GM12891 (cell line): ENCODE measurements at regions not wholly inside any gene's neighbourhood (a gene's known extent, or its start where the extent isn't known, plus 50 kb on each side); places are given as distances from the start of the nearest gene placed in this dataset.

Experiments
- DNase-seq: peaks from one replicate; pipeline ENCODE4 v3.0.0; 2011; ENCODE audit warnings: low spot score; ENCODE audit not compliant: insufficient read length
- FAIRE-seq: peaks from 2 replicates; lab custom pipeline; 2011; peaks lifted over from hg19 to GRCh38; lab: Jason Lieb, UNC
- PAX5 ChIP-seq: IDR thresholded peaks from 2 replicates; pipeline ENCODE4 v1.6.1; 2011; ENCODE audit warnings: low read length, moderate library complexity, mild to moderate bottlenecking; ENCODE audit not compliant: insufficient read depth, severe bottlenecking
- POLR2A ChIP-seq: IDR thresholded peaks from 2 replicates; pipeline ENCODE4 v1.6.1; 2011; ENCODE audit warnings: low read depth, low read length, control low read depth
- POLR2AphosphoS5 ChIP-seq: IDR thresholded peaks from 2 replicates; pipeline ENCODE4 v1.6.1; 2011; ENCODE audit warnings: low read depth, low read length, control low read depth
- POU2F2 ChIP-seq: IDR thresholded peaks from 2 replicates; pipeline ENCODE4 v1.6.1; 2011; ENCODE audit warnings: low read depth, mild to moderate bottlenecking, control low read depth, low read length, moderate library complexity
- SPI1 ChIP-seq: IDR thresholded peaks from 2 replicates; pipeline ENCODE4 v1.6.1; 2011; ENCODE audit warnings: low read depth, low read length, control low read depth
- TAF1 ChIP-seq: IDR thresholded peaks from 2 replicates; pipeline ENCODE4 v1.6.1; 2011; ENCODE audit warnings: low read depth, low read length, control low read depth

GRCh38 chr7:32273297-32273696 is 203.1 kb upstream of the PDE1C start:
- DNase-seq = no peak
- FAIRE-seq = no peak
- TF ChIP-seq SPI1 (peak; percentile 67), PAX5 (no peak), POU2F2 (no peak), POLR2AphosphoS5 (no peak)

GRCh38 chr7:32266932-32267475 is 196.8 kb upstream of the PDE1C start:
- DNase-seq (no peak), FAIRE-seq (no peak)

GRCh38 chr7:32264702-32265284 is 194.6 kb upstream of the PDE1C start:
- FAIRE-seq = no peak
- no peak for DNase-seq
- TF ChIP-seq POU2F2 (no peak), TAF1 (no peak)

More at GRCh38 chr7:32266932-32267475, 196.8 kb upstream of the PDE1C start:
- no peak for TF ChIP-seq PAX5
- no peak for TF ChIP-seq POU2F2
- TF ChIP-seq TAF1 = no peak
- no peak for TF ChIP-seq SPI1
- TF ChIP-seq POLR2AphosphoS5 = no peak
- TF ChIP-seq POLR2A = no peak

GRCh38 chr7:32263611-32264010 is 193.4 kb upstream of the PDE1C start:
- DNase-seq (no peak), FAIRE-seq (no peak)
- TF ChIP-seq POLR2AphosphoS5 = no peak

- FAIRE-seq = no peak
- no peak for TF ChIP-seq POLR2A
- no peak for TF ChIP-seq POLR2AphosphoS5
- TF ChIP-seq PAX5 = no peak
- no peak for TF ChIP-seq SPI1
- TF ChIP-seq POU2F2 = no peak
- TF ChIP-seq TAF1 = no peak
- no peak for DNase-seq
These were observed 192.1 kb upstream of the PDE1C start for GRCh38 chr7:32262315-32262714.

GRCh38 chr7:32259931-32260596 is 189.9 kb upstream of the PDE1C start:
- DNase-seq (peak; percentile 25), FAIRE-seq (no peak)
- TF ChIP-seq SPI1 (peak; percentile 35; the same call in 1 of the 2 replicates), POU2F2 (no peak)

- DNase-seq = no peak
- no peak for FAIRE-seq
- TF ChIP-seq POLR2A (no peak), SPI1 (no peak)
These were observed 188.1 kb upstream of the PDE1C start for GRCh38 chr7:32258265-32258664.

- DNase-seq (no peak), FAIRE-seq (no peak)
- no peak for TF ChIP-seq PAX5
- TF ChIP-seq POLR2AphosphoS5 = no peak
- TF ChIP-seq POLR2A = no peak
- no peak for TF ChIP-seq POU2F2
- no peak for TF ChIP-seq SPI1
- TF ChIP-seq TAF1 = no peak
These were observed 187.4 kb upstream of the PDE1C start for GRCh38 chr7:32257621-32258020.

GRCh38 chr7:32256811-32257210 is 186.6 kb upstream of the PDE1C start:
- no peak for FAIRE-seq
- TF ChIP-seq POU2F2 = no peak
- no peak for TF ChIP-seq POLR2A
- TF ChIP-seq SPI1 = no peak
- TF ChIP-seq PAX5 = no peak
- no peak for TF ChIP-seq POLR2AphosphoS5
- DNase-seq = no peak

GRCh38 chr7:32256376-32256775 is 186.2 kb upstream of the PDE1C start:
- DNase-seq (no peak), FAIRE-seq (no peak)
- TF ChIP-seq POLR2A (no peak), POU2F2 (no peak), SPI1 (no peak), PAX5 (no peak)
